Heart left ventricle (tissue), 16 donors: ENCODE measurements at regions not wholly inside any gene's neighbourhood (a gene's known extent, or its start where the extent isn't known, plus 50 kb on each side); places are given as distances from the start of the nearest gene placed in this dataset.
"Not testable (repeated sequence)": the region's sequence is repeated elsewhere in the genome, so short reads cannot be mapped to it uniquely, and the experiment has no call there.

Experiments used
- ATAC-seq, 4 donors: fragments of 200-7000 bp; cut with Tn5 transposase; one replicate each; pipeline ENCODE4 v1.9.1; 2020 to 2022; ENCODE audit warnings: moderate library complexity in 4 of 4, mild to moderate bottlenecking in 3 of 4, moderate number of reproducible peaks in 1 of 4
- DNase-seq, 5 donors: peaks; one replicate each; pipeline ENCODE4 v3.0.0-alpha.2; 2020
- H3K27ac ChIP-seq, 12 donors: fragments of 200-600 bp; sonication (generic) in 4 of 12; one replicate each; pipeline versions ENCODE4 v1.5.0 to v1.8.0; 2016 to 2022; ENCODE audit warnings: mild to moderate bottlenecking in 2 of 12
- H3K27me3 ChIP-seq, 9 donors: fragments of 200-600 bp; sonication (generic) in 2 of 9; one replicate each; pipeline versions ENCODE4 v1.5.1 to v1.8.0; 2016 to 2022; ENCODE audit warnings: mild to moderate bottlenecking in 3 of 9
- H3K36me3 ChIP-seq, 9 donors: fragments of 200-600 bp; sonication (generic) in 2 of 9; one replicate each; pipeline versions ENCODE4 v1.5.0 to v1.8.0; 2018 to 2022; ENCODE audit warnings: mild to moderate bottlenecking in 2 of 9
- H3K4me1 ChIP-seq, 12 donors: fragments of 200-600 bp; sonication (generic) in 4 of 12; one replicate each; pipeline versions ENCODE4 v1.5.0 to v1.8.0; 2016 to 2022; ENCODE audit warnings: mild to moderate bottlenecking in 3 of 12
- H3K4me3 ChIP-seq, 12 donors: fragments of 200-600 bp; sonication (generic) in 4 of 12; one replicate each; pipeline versions ENCODE4 v1.5.0 to v1.8.0; 2017 to 2022; ENCODE audit warnings: mild to moderate bottlenecking in 9 of 12, moderate library complexity in 4 of 12
- H3K9me3 ChIP-seq, 12 donors: fragments of 200-600 bp; sonication (generic) in 4 of 12; one replicate each; pipeline versions ENCODE4 v1.5.0 to v1.8.0; 2016 to 2022; ENCODE audit warnings: mild to moderate bottlenecking in 1 of 12
- POLR2A ChIP-seq, 2 donors: fragments of 450-650 bp; IDR thresholded peaks; one replicate each; pipeline ENCODE4 v1.6.1; 2017; ENCODE audit warnings: antibody characterized with exemption in 2 of 2, mild to moderate bottlenecking in 2 of 2, moderate library complexity in 2 of 2
- WGBS, 4 donors: extraction: QIAGEN DNeasy Blood & Tissue Kit in 2 of 4; methylation state at CpG; one replicate each; pipeline versions ENCODE4 v1.1.5 to v1.1.7; 2013 to 2018; 5-methylcytosine and 5-hydroxymethylcytosine counted together
- intact Hi-C, 10 donors: fragments of 100-400 bp; cut with DNase I; formaldehyde crosslinking; loops; one replicate each; pipeline versions ENCODE4 v1.11.1 to v1.14.2; 2022
- TF ChIP-seq, protein P1 (sequence below), 12 donors: fragments of 200-600 bp; sonication (generic) in 4 of 12; IDR thresholded peaks; one replicate each; pipeline versions ENCODE4 v1.5.0 to v1.8.0; 2018 to 2022; ENCODE audit warnings: antibody characterized with exemption in 12 of 12, mild to moderate bottlenecking in 5 of 12
- donor health status: ischemic (EF 13 %, LVEDD 7.1; RV severe dilation, severe dysfunction).
- donor health status: healthy with polysubstance abuse.
- donor health status: DM: no; HTN: yes; CAD: no.
- donor health status: DM: no; HTN: no; CAD: no.
- donor health status: ischemic (EF 25% LVEDD 6.9; RV normal size, moderate dysfunction).
- donor health status: ischemic (EF 25% LVEDD 5.7; RV mildly dilated, moderate dysfunction).
- donor health status: healthy.
- donor health status: DM: yes; HTN: yes; CAD: no.
- donor health status: ischemic (EF 35%, LVEDD 5.7; RV mildly dilated, moderate dysfunction).
- donor health status: nonischemic (EF 11% LVEDD 7.7; RV severe dilation, severe dysfunction).
- donor health status: DM: yes; HTN: yes; CAD: no.
- donor health status: PGD.
- donor health status: ischemic (EF 29% LVEDD 5.4; RV normal size, mild dysfunction).
- donor health status: nonischemic (EF 23%, LVEDD 6.1; RV moderate dilation, normal function).

DNA sequence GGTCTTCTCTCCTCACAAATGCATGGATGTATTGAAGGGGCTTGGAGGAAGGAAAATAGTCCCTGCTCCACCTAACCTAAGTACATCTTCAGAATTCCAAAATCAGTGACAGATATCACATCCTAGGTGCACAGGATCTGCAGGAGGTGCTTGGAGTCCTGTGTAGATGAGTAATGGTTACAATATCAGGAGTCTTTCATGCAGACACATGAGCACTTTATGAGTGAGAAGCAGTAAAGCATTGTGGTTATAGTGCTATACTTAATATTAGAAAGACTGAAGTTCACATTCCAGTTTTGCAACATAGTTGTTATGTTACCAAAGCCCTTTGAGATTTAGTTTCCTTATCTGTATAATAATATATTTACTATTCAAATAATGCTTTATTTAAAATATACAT is 516.7 kb downstream of the NEBL start:
- H3K27me3 ChIP-seq, result no peaks in the 10 kb centered on the region
- TF ChIP-seq POLR2A (IDR thresholded peaks at IDR 0.05), result no peak

DNA sequence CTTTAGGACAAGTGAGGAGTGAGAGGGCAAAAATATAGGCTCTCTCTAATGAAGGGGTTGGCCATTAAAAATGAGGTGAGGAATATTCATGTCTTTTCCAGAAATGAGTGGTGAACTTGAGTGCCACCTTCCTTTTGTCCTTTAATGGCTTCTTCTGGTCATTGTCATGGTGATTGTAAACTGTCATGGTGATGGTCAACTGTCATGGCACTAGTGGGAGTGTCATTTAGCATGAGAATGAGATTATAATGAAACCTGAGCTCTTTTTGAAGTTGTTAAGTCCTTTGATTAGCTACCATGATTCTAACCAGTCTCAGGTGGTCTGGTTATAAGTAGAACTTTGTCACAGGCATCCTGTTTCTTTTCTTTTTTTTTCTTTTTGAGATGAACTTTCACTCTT is 524.4 kb downstream of the NEBL start:
- ATAC-seq (no peak), DNase-seq (no peak)
- no peaks in the 10 kb centered on the region for H3K36me3 ChIP-seq
- H3K27me3 ChIP-seq, result no peaks in the 10 kb centered on the region
- TF ChIP-seq, protein P1, sequence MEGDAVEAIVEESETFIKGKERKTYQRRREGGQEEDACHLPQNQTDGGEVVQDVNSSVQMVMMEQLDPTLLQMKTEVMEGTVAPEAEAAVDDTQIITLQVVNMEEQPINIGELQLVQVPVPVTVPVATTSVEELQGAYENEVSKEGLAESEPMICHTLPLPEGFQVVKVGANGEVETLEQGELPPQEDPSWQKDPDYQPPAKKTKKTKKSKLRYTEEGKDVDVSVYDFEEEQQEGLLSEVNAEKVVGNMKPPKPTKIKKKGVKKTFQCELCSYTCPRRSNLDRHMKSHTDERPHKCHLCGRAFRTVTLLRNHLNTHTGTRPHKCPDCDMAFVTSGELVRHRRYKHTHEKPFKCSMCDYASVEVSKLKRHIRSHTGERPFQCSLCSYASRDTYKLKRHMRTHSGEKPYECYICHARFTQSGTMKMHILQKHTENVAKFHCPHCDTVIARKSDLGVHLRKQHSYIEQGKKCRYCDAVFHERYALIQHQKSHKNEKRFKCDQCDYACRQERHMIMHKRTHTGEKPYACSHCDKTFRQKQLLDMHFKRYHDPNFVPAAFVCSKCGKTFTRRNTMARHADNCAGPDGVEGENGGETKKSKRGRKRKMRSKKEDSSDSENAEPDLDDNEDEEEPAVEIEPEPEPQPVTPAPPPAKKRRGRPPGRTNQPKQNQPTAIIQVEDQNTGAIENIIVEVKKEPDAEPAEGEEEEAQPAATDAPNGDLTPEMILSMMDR (IDR thresholded peaks at IDR 0.05), result no peak
- no peak for TF ChIP-seq POLR2A (IDR thresholded peaks at IDR 0.05)
- intact Hi-C loops, result no loop called here
- H3K4me3 ChIP-seq, result no peak overlapping the region
- no peaks in the 10 kb centered on the region for H3K4me1 ChIP-seq
- H3K27ac ChIP-seq, result no peak overlapping the region
- peaks cover 0 to 10% (median 0%) of the 10 kb centered on the region in 12 donors for H3K9me3 ChIP-seq

More for the DNA sequence above, 516.7 kb downstream of the NEBL start:
- Histone ChIP-seq H3K4me1 (no peaks in the 10 kb centered on the region), H3K27ac (no peak overlapping the region), H3K36me3 (no peaks in the 10 kb centered on the region), H3K4me3 (no peak overlapping the region), H3K9me3 (peaks cover 0 to 10% (median 0%) of the 10 kb centered on the region in 12 donors)
- no peak for DNase-seq
- intact Hi-C loops, result no loop called here
- ATAC-seq, result no peak

DNA sequence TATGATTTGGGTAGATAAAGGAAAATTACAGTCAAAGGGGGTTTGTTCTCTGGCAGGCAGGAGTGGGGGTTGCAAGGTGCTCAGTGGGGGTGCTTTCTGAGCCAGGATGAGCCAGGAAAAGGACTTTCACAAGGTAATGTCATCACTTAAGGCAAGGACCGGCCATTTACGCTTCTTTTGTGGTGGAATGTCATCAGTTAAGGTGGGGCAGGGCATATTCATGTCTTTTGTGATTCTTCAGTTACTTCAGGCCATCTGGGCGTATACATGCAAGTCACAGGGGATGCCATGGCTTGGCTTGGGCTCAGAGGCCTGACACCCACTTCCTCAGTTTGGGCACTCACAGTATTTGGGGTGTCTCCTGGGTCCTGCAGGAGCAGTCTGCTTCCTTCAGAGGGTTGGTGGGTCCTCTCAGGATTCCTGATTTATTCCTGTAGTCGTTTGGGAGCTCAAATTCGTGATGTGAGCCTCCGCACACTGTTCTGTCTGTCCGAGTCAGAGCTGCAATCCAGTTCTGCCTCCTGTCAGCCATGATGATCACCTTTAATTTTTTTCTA is 526.1 kb downstream of the NEBL start:
- H3K27me3 ChIP-seq, H3K4me1 ChIP-seq, H3K36me3 ChIP-seq, ATAC-seq, DNase-seq, H3K4me3 ChIP-seq, intact Hi-C loops, H3K27ac ChIP-seq: not testable (repeated sequence)
- WGBS, 4 donors, result 86 to 90% (median 88%) methylated on average over 7 of the region's 7 CpGs
- H3K9me3 ChIP-seq, result peaks cover 0 to 17% (median 0%) of the 10 kb centered on the region in 12 donors

DNA sequence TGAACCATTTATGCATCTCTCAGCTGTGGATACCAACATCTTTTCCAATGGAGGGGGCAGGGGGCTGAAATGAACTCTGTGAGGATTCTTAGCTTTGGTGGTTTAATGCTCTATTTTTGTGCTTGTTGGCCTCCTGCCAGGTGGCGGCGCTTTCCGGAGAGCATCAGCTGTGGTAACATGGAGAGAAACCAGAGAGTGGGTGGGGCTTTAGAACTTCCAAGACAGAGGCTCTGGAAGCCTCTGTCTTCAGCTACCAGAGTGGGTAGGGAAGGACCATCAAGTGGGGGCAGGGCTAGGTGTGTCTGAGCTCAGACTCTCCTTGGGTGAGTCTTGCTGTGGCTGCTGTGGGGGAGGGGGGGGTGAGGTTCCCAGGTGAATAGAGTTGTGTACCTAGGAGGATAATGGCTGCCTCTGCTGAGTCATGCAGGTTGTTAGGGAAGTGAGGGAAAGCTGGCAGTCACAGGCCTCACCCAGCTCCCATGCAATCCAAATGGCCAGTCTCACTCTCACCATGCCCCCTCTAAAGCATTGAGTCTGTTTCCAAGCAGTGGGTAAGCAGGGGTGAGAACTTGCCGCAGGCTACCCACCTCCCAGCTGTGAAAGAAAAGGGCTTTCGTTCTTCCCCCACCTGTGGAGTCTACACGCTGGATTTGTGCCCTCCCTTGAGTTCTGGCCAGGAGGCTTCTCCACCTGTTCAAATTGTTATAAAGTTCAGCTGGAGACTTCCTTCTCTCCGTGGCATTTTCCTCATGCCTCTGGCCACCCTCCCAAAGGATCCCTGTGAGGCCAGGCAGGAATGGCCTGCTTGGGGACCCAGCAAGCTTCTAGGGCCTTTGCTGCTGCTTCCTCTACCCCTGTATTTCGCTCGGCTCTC is 527.0 kb downstream of the NEBL start:
- H3K27ac ChIP-seq, result no peak overlapping the region
- DNase-seq (no peak), ATAC-seq (no peak)
- no peaks in the 10 kb centered on the region for H3K4me1 ChIP-seq
- no peaks in the 10 kb centered on the region for H3K27me3 ChIP-seq
- H3K9me3 ChIP-seq, result peaks cover 0 to 26% (median 0%) of the 10 kb centered on the region in 12 donors
- 63 to 74% (median 71%) methylated on average over 9 of the region's 9 CpGs for WGBS, 4 donors
- H3K4me3 ChIP-seq, result no peak overlapping the region
- intact Hi-C loops, result no loop called here
- TF ChIP-seq, protein P1 (IDR thresholded peaks at IDR 0.05), result no peak
- no peak for TF ChIP-seq POLR2A (IDR thresholded peaks at IDR 0.05)
- no peaks in the 10 kb centered on the region for H3K36me3 ChIP-seq

DNA sequence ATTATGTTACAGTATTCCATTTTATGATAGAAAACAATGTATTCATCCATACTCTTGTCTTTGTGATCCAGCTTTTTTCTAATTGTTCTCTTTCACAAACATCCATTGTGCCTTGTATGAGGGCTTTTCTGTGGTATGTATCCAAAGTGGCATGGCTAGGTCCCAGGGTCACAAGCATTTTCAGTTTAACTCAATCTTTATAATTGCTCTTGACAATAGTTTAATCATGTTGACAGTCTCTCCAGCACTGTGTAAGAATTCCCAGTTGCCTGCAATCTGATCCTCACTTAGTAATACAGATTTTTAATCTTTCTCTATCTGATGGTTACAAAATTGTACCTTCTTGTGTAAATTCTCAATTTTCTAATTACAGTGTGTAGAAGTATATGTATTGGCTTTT is 533.4 kb downstream of the NEBL start:
- no peak for TF ChIP-seq POLR2A (IDR thresholded peaks at IDR 0.05)
- TF ChIP-seq, protein P1 (IDR thresholded peaks at IDR 0.05), result no peak
- intact Hi-C loops, result no loop called here
- Histone ChIP-seq H3K27me3 (no peaks in the 10 kb centered on the region), H3K36me3 (no peaks in the 10 kb centered on the region), H3K4me3 (no peak overlapping the region), H3K9me3 (peaks cover 0 to 32% (median 0%) of the 10 kb centered on the region in 12 donors), H3K27ac (no peak overlapping the region), H3K4me1 (no peaks in the 10 kb centered on the region)
- DNase-seq (no peak), ATAC-seq (no peak)
